HepG2 (cell line): ENCODE measurements at regions not wholly inside any gene's neighbourhood (a gene's known extent, or its start where the extent isn't known, plus 50 kb on each side); places are given as distances from the start of the nearest gene placed in this dataset.

Source experiments
- ATAC-seq: fragments of 200-7000 bp; cut with Tn5 transposase; 3 replicates; pipeline ENCODE4 v1.9.1; 2020; ENCODE audit warnings: mild to moderate bottlenecking, moderate library complexity
- BruUV-seq: library from RNA; stranded (reverse); fragments of 400-500 nt; replicated peaks from 2 replicates; lab custom pipeline; 2021; lab: Mats Ljungman, UMichigan
- CTCF ChIA-PET: fragments of 300-600 bp; formaldehyde crosslinking; extraction: SDS; loops from one replicate; lab custom pipeline; 2021; ENCODE audit warnings: low total read pairs, inconsistent platforms, low intra/inter-chr PET ratio; lab: Yijun Ruan, JAX
- POLR2A ChIA-PET: fragments of 350-600 bp; sonication (Branson Sonifier 250); formaldehyde crosslinking; loops from one replicate; lab custom pipeline; 2020; ENCODE audit warnings: antibody characterized with exemption, inconsistent platforms; lab: Yijun Ruan, JAX
- DNase-seq: peaks from one replicate; pipeline ENCODE4 v3.0.0-alpha.2; 2015; ENCODE audit warnings: low spot score
- FAIRE-seq: peaks from 3 replicates; lab custom pipeline; 2011; peaks lifted over from hg19 to GRCh38; lab: Jason Lieb, UNC
- H2AFZ ChIP-seq: one replicate; pipeline ENCODE4 v1.6.1; 2011; ENCODE audit warnings: low read length, inconsistent platforms
- H3K27ac ChIP-seq: fragments of 300-600 bp; 3 replicates; pipeline ENCODE4 v1.8.0; 2011; ENCODE audit warnings: mixed run types, mild to moderate bottlenecking, mixed read lengths, low read length, inconsistent platforms; ENCODE audit not compliant: insufficient read depth; ENCODE audit errors: extremely low read length
- H3K27me3 ChIP-seq, 2 experiments: fragments of 200-600 bp in 1 of 2; 2 replicates in 1 of 2; 3 replicates in 1 of 2; pipeline versions ENCODE4 v1.6.0 to v1.8.0; 2011; ENCODE audit warnings: low read length in 2 of 2, mild to moderate bottlenecking in 2 of 2, moderate library complexity in 2 of 2, inconsistent platforms in 1 of 2; ENCODE audit not compliant: insufficient read depth in 2 of 2, control insufficient read depth in 1 of 2
- H3K36me3 ChIP-seq, 2 experiments: fragments of 200-600 bp in 1 of 2; replicated peaks in 1 of 2; 2 replicates in 1 of 2; 3 replicates in 1 of 2; pipeline versions ENCODE4 v1.5.1 to v1.8.0; 2011; ENCODE audit warnings: low read length in 2 of 2, inconsistent platforms in 1 of 2; ENCODE audit not compliant: insufficient read depth in 2 of 2, control insufficient read depth in 1 of 2
- H3K4me1 ChIP-seq: 2 replicates; pipeline ENCODE4 v1.5.1; 2012; ENCODE audit warnings: low read length, inconsistent platforms; ENCODE audit not compliant: insufficient read depth
- H3K4me2 ChIP-seq: 2 replicates; pipeline ENCODE4 v1.6.0; 2011; ENCODE audit warnings: low read depth, low read length, inconsistent platforms
- H3K4me3 ChIP-seq, 3 experiments: fragments of 200-600 bp in 1 of 3; sonication (generic), shearing (Covaris generic) in 1 of 3; replicated peaks in 1 of 3; 2 replicates each; pipeline ENCODE4 v1.5.1; 2011 to 2016; ENCODE audit warnings: low read length in 3 of 3, inconsistent platforms in 2 of 3, low read depth in 2 of 3, mild to moderate bottlenecking in 2 of 3, control low read depth in 1 of 3, mixed read lengths in 1 of 3; ENCODE audit not compliant: insufficient read depth in 1 of 3
- H3K79me2 ChIP-seq: one replicate; pipeline ENCODE4 v1.6.1; 2011; ENCODE audit warnings: low read length, inconsistent platforms; ENCODE audit not compliant: insufficient read depth
- H3K9ac ChIP-seq: 2 replicates; pipeline ENCODE4 v1.6.0; 2011; ENCODE audit warnings: mild to moderate bottlenecking, low read depth, low read length, inconsistent platforms; ENCODE audit not compliant: insufficient read depth
- H3K9me3 ChIP-seq: 2 replicates; pipeline ENCODE4 v1.5.1; 2012; ENCODE audit warnings: mild to moderate bottlenecking, low read length
- H4K20me1 ChIP-seq: 2 replicates; pipeline ENCODE4 v1.6.0; 2011; ENCODE audit warnings: inconsistent platforms, mild to moderate bottlenecking, low read length, moderate library complexity; ENCODE audit not compliant: insufficient read depth
- AKAP8 ChIP-seq: sonication (generic); formaldehyde crosslinking; IDR thresholded peaks from 2 replicates; pipeline ENCODE4 v1.5.1; 2020; ENCODE audit warnings: mild to moderate bottlenecking, missing genetic modification reagents
- MAFG ChIP-seq: sonication (generic); formaldehyde crosslinking; IDR thresholded peaks from 2 replicates; pipeline ENCODE4 v1.5.1; 2020; ENCODE audit warnings: mild to moderate bottlenecking, missing genetic modification reagents
- MAZ ChIP-seq, 2 experiments: sonication (generic) in 1 of 2; formaldehyde crosslinking in 1 of 2; IDR thresholded peaks; 2 replicates each; pipeline versions ENCODE4 v1.5.0 to v1.6.1; 2012 to 2020; ENCODE audit warnings: low read depth in 2 of 2, mild to moderate bottlenecking in 2 of 2, borderline replicate concordance in 1 of 2, improper control_type of control experiment in 1 of 2, low read length in 1 of 2, missing genetic modification reagents in 1 of 2, moderate library complexity in 1 of 2
- NCOR1 ChIP-seq: fragments of 200-600 bp; sonication (generic); IDR thresholded peaks from 2 replicates; pipeline ENCODE4 v1.7.0; 2017; ENCODE audit warnings: antibody characterized with exemption, low read length, borderline replicate concordance
- ZBTB20 ChIP-seq: sonication (generic); formaldehyde crosslinking; IDR thresholded peaks from 2 replicates; pipeline ENCODE4 v1.8.1; 2023; ENCODE audit warnings: missing genetic modification reagents, low read depth, mild to moderate bottlenecking, borderline replicate concordance
- ZBTB38 ChIP-seq: sonication (generic); formaldehyde crosslinking; IDR thresholded peaks from 2 replicates; pipeline ENCODE4 v1.5.1; 2020; ENCODE audit warnings: mild to moderate bottlenecking, missing genetic modification reagents
- ZMYM4 ChIP-seq: sonication (generic); formaldehyde crosslinking; IDR thresholded peaks from 2 replicates; pipeline ENCODE4 v1.8.1; 2023; ENCODE audit warnings: mild to moderate bottlenecking, missing genetic modification reagents
- ZNF205 ChIP-seq: IDR thresholded peaks from 2 replicates; pipeline ENCODE4 v1.6.1; 2018; ENCODE audit warnings: missing biosample characterization, missing genetic modification reagents
- ZNF570 ChIP-seq: sonication (generic); formaldehyde crosslinking; IDR thresholded peaks from 2 replicates; pipeline ENCODE4 v1.4.0; 2020; ENCODE audit warnings: mild to moderate bottlenecking, missing genetic modification reagents, borderline replicate concordance
- WGBS: methylation state at CpG from one replicate; pipeline ENCODE4 v1.1.6; 2017; ENCODE audit warnings: low lambda C conversion rate; 5-methylcytosine and 5-hydroxymethylcytosine counted together
- in situ Hi-C: cut with HindIII; loops from 2 replicates; pipeline ENCODE4 v1.10.0; 2017; ENCODE audit warnings: low pct_unique_long_range_greater_than_20kb; ENCODE audit not compliant: extremely low pct_ligation_motif_present
- intact Hi-C: fragments of 100-400 bp; cut with micrococcal nuclease; formaldehyde crosslinking; loops from one replicate; pipeline ENCODE4 v1.10.0; 2022; ENCODE audit not compliant: unreplicated experiment
- TF ChIP-seq, protein P1 (sequence below): sonication (generic); formaldehyde crosslinking; IDR thresholded peaks from 2 replicates; pipeline ENCODE4 v1.8.1; 2023; ENCODE audit warnings: mild to moderate bottlenecking, moderate library complexity, missing genetic modification reagents
- TF ChIP-seq, protein P2 (sequence below): sonication (generic); formaldehyde crosslinking; IDR thresholded peaks from 2 replicates; pipeline ENCODE4 v1.5.1; 2020; ENCODE audit warnings: mild to moderate bottlenecking, missing genetic modification reagents, moderate library complexity
- TF ChIP-seq, protein P3 (sequence below): sonication (generic); formaldehyde crosslinking; IDR thresholded peaks from 2 replicates; pipeline ENCODE4 v1.5.0; 2020; ENCODE audit warnings: missing genetic modification reagents, mild to moderate bottlenecking, borderline replicate concordance

DNA sequence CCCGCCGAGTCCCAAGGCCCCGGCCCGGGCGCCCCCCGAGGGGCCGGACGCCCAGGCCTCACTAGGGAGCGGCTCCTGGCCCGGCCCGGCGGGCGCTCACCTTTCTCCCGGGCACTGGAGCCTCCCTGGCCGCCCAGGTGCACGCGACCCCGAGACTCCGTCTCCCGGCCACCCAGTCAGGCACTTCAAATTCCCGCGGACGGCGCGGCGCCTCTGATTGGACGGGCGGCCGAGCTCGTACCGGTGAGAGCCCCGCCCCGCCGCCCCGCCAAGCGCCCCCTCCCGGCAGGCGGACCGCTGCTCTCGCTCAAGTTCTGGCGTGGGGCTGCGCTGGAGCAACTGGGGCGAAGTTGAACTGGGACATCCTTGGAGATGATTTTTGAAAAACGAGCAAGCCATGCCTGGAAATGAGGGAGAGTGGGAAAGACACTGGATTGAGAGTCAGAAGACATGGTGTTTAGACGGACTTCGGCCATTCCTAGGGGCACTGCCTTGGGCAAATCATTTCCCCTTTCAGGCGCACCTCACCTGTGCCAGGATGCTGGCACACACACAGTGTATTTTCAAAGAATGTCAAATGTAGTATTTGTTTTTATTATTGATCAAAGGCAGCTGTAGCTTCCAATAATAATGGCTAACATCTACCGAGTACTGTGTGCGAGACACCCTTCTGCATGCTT, 485.3 kb downstream of the UQCRFS1 start:
- no peaks in the 10 kb centered on the region for H3K79me2 ChIP-seq
- BruUV-seq = no TSS peak
- 61% methylated on average over 28 of the region's 49 CpGs for WGBS
- no peak overlapping the region for H3K27ac ChIP-seq
- no peaks in the 10 kb centered on the region for H3K27me3 ChIP-seq
- ChIA-PET CTCF (no interaction called here), POLR2A (no interaction called here)
- no peak for DNase-seq
- no peak for FAIRE-seq
- no peak for ATAC-seq
- TF ChIP-seq ZBTB38 (no peak), MAFG (no peak), ZMYM4 (CRISPR knock-in tag) (no peak), AKAP8 (no peak), ZNF570 (CRISPR knock-in tag) (no peak), ZBTB20 (CRISPR knock-in tag) (no peak), ZNF205 (CRISPR knock-in tag) (no peak), NCOR1 (no peak), MAZ (IDR thresholded peaks at IDR 0.05; ENCODE audit: borderline replicate concordance, low read depth, low read length) (no peak), MAZ (CRISPR knock-in tag; IDR thresholded peaks at IDR 0.05; ENCODE audit: low read depth) (no peak)
- TF ChIP-seq, protein P1, sequence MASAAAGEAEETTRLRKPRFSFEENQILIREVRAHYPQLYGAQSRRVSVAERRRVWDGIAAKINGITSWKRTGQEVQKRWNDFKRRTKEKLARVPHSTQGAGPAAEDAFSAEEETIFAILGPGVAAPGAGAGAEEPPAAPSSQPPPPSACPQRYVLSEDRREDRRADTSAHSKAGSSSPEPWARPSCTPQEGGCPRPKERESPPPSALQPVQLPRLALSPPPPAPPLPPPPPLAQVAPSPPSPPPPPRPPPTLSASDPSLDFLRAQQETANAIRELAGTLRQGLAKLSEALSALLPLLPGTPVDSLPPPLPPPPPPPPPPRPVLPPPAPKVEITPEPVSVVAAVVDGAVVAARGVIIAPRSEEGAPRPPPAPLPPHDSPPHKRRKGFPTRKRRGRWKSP (CRISPR knock-in tag) = no peak
- TF ChIP-seq, protein P2, sequence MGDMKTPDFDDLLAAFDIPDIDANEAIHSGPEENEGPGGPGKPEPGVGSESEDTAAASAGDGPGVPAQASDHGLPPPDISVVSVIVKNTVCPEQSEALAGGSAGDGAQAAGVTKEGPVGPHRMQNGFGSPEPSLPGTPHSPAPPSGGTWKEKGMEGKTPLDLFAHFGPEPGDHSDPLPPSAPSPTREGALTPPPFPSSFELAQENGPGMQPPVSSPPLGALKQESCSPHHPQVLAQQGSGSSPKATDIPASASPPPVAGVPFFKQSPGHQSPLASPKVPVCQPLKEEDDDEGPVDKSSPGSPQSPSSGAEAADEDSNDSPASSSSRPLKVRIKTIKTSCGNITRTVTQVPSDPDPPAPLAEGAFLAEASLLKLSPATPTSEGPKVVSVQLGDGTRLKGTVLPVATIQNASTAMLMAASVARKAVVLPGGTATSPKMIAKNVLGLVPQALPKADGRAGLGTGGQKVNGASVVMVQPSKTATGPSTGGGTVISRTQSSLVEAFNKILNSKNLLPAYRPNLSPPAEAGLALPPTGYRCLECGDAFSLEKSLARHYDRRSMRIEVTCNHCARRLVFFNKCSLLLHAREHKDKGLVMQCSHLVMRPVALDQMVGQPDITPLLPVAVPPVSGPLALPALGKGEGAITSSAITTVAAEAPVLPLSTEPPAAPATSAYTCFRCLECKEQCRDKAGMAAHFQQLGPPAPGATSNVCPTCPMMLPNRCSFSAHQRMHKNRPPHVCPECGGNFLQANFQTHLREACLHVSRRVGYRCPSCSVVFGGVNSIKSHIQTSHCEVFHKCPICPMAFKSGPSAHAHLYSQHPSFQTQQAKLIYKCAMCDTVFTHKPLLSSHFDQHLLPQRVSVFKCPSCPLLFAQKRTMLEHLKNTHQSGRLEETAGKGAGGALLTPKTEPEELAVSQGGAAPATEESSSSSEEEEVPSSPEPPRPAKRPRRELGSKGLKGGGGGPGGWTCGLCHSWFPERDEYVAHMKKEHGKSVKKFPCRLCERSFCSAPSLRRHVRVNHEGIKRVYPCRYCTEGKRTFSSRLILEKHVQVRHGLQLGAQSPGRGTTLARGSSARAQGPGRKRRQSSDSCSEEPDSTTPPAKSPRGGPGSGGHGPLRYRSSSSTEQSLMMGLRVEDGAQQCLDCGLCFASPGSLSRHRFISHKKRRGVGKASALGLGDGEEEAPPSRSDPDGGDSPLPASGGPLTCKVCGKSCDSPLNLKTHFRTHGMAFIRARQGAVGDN (CRISPR knock-in tag) = no peak
- TF ChIP-seq, protein P3, sequence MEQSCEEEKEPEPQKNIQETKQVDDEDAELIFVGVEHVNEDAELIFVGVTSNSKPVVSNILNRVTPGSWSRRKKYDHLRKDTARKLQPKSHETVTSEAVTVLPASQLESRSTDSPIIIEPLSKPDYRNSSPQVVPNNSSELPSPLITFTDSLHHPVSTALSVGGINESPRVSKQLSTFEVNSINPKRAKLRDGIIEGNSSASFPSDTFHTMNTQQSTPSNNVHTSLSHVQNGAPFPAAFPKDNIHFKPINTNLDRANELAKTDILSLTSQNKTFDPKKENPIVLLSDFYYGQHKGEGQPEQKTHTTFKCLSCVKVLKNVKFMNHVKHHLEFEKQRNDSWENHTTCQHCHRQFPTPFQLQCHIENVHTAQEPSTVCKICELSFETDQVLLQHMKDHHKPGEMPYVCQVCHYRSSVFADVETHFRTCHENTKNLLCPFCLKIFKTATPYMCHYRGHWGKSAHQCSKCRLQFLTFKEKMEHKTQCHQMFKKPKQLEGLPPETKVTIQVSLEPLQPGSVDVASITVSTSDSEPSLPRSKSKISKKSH (CRISPR knock-in tag) = no peak
- intact Hi-C loops (no loop called here), in situ Hi-C loops (no loop called here)
- no peaks in the 10 kb centered on the region for H4K20me1 ChIP-seq
- no peak overlapping the region for H3K9ac ChIP-seq
- no peak overlapping the region for H2AFZ ChIP-seq
- no peak overlapping the region for H3K4me2 ChIP-seq
- H3K9me3 ChIP-seq = peaks cover 33% of the 10 kb centered on the region
- H3K36me3 ChIP-seq = no peaks in the 10 kb centered on the region
- no peaks in the 10 kb centered on the region for H3K4me1 ChIP-seq
- H3K4me3 ChIP-seq = no peak overlapping the region
